HEK293 (cell line): ENCODE measurements at regions not wholly inside any gene's neighbourhood (a gene's known extent, or its start where the extent isn't known, plus 50 kb on each side); places are given as distances from the start of the nearest gene placed in this dataset.

ENCODE experiments used
- CTCF ChIA-PET: fragments of 350-600 bp; formaldehyde crosslinking; extraction: SDS; loops from one replicate; lab custom pipeline; 2021; ENCODE audit warnings: antibody characterized with exemption; lab: Yijun Ruan, JAX
- POLR2A ChIA-PET: fragments of 300-600 bp; formaldehyde crosslinking; extraction: SDS; loops from one replicate; lab custom pipeline; 2020; ENCODE audit warnings: antibody characterized with exemption, inconsistent platforms; lab: Yijun Ruan, JAX
- H3K27ac ChIP-seq: fragments of 200-500 bp; sonication (Bioruptor generic); 2 replicates; pipeline ENCODE4 v1.5.1; 2014; ENCODE audit warnings: low read depth, low read length, control low read depth, inconsistent platforms; ENCODE audit errors: extremely low read depth
- H3K36me3 ChIP-seq, 2 experiments: fragments of 200-500 bp in 1 of 2; sonication (Bioruptor generic) in 1 of 2; 1 replicate in 1 of 2; 2 replicates in 1 of 2; pipeline ENCODE4 v1.5.1; 2014 to 2017; ENCODE audit warnings: inconsistent platforms in 2 of 2, low read length in 2 of 2; ENCODE audit not compliant: control insufficient read depth in 2 of 2, insufficient read depth in 1 of 2
- H3K4me1 ChIP-seq: fragments of 200-500 bp; sonication (Bioruptor generic); 2 replicates; pipeline ENCODE4 v1.5.1; 2014; ENCODE audit warnings: mild to moderate bottlenecking, low read length, inconsistent platforms; ENCODE audit not compliant: control insufficient read depth, insufficient read depth
- H3K4me3 ChIP-seq: 2 replicates; pipeline ENCODE4 v1.5.1; 2011; ENCODE audit warnings: low read depth, mild to moderate bottlenecking, control low read depth, low read length, moderate library complexity
- H3K9me3 ChIP-seq: fragments of 200-500 bp; sonication (Bioruptor generic); 2 replicates; pipeline ENCODE4 v1.5.1; 2014; ENCODE audit warnings: low read depth, low read length, inconsistent platforms; ENCODE audit not compliant: control insufficient read depth, insufficient read depth
- FEZF1 ChIP-seq: fragments of 450-650 bp; formaldehyde crosslinking; IDR thresholded peaks from 2 replicates; pipeline ENCODE4 v1.5.1; 2016; ENCODE audit warnings: missing biosample characterization, missing genetic modification characterization
- GLIS1 ChIP-seq: fragments of 450-650 bp; formaldehyde crosslinking; IDR thresholded peaks from 2 replicates; pipeline ENCODE4 v1.5.1; 2016; ENCODE audit warnings: missing biosample characterization, missing genetic modification characterization
- MZF1 ChIP-seq: fragments of 450-650 bp; formaldehyde crosslinking; IDR thresholded peaks from 2 replicates; pipeline ENCODE4 v1.5.1; 2017; ENCODE audit warnings: missing biosample characterization, missing genetic modification characterization, borderline replicate concordance
- REPIN1 ChIP-seq: fragments of 450-650 bp; formaldehyde crosslinking; IDR thresholded peaks from 2 replicates; pipeline ENCODE4 v1.5.1; 2017; ENCODE audit warnings: missing biosample characterization, missing genetic modification characterization, low read depth
- SETDB1 ChIP-seq: IDR thresholded peaks from one replicate; pipeline ENCODE4 v1.6.1; 2017; ENCODE audit warnings: mild to moderate bottlenecking, low read length, moderate library complexity, mixed read lengths; ENCODE audit not compliant: insufficient read length
- ZBTB21 ChIP-seq: fragments of 450-650 bp; formaldehyde crosslinking; IDR thresholded peaks from 2 replicates; pipeline ENCODE4 v1.5.1; 2017; ENCODE audit warnings: missing biosample characterization, missing genetic modification characterization
- ZFP3 ChIP-seq: fragments of 450-650 bp; formaldehyde crosslinking; IDR thresholded peaks from 2 replicates; pipeline ENCODE4 v1.5.1; 2016; ENCODE audit warnings: low read depth, missing biosample characterization, missing genetic modification characterization
- ZFP37 ChIP-seq: fragments of 450-650 bp; formaldehyde crosslinking; IDR thresholded peaks from 2 replicates; pipeline ENCODE4 v1.5.1; 2016; ENCODE audit warnings: missing biosample characterization, missing genetic modification characterization
- ZFP41 ChIP-seq: fragments of 450-650 bp; formaldehyde crosslinking; IDR thresholded peaks from 2 replicates; pipeline ENCODE4 v1.5.1; 2016; ENCODE audit warnings: missing biosample characterization, missing genetic modification characterization, borderline replicate concordance
- ZNF132 ChIP-seq: fragments of 450-650 bp; formaldehyde crosslinking; IDR thresholded peaks from 2 replicates; pipeline ENCODE4 v1.5.1; 2017; ENCODE audit warnings: missing biosample characterization, missing genetic modification characterization, borderline replicate concordance
- ZNF146 ChIP-seq: fragments of 450-650 bp; formaldehyde crosslinking; IDR thresholded peaks from 2 replicates; pipeline ENCODE4 v1.5.1; 2016; ENCODE audit warnings: missing biosample characterization, missing genetic modification characterization
- ZNF23 ChIP-seq: fragments of 450-650 bp; formaldehyde crosslinking; IDR thresholded peaks from 2 replicates; pipeline ENCODE4 v1.5.1; 2016; ENCODE audit warnings: missing biosample characterization, missing genetic modification characterization, borderline replicate concordance
- ZNF549 ChIP-seq: fragments of 450-650 bp; IDR thresholded peaks from 2 replicates; pipeline ENCODE4 v1.5.1; 2018; ENCODE audit warnings: missing biosample characterization, missing genetic modification characterization, mild to moderate bottlenecking, inconsistent platforms, moderate library complexity
- ZNF560 ChIP-seq: fragments of 450-650 bp; formaldehyde crosslinking; IDR thresholded peaks from 2 replicates; pipeline ENCODE4 v1.5.1; 2017; ENCODE audit warnings: missing biosample characterization, missing genetic modification characterization, borderline replicate concordance
- TF ChIP-seq, protein P1 (sequence below): fragments of 450-650 bp; formaldehyde crosslinking; IDR thresholded peaks from 2 replicates; pipeline ENCODE4 v1.5.1; 2016; ENCODE audit warnings: missing biosample characterization, missing genetic modification characterization
- TF ChIP-seq, protein P2 (sequence below): fragments of 450-650 bp; formaldehyde crosslinking; IDR thresholded peaks from 2 replicates; pipeline ENCODE4 v1.5.1; 2016; ENCODE audit warnings: missing biosample characterization, missing genetic modification characterization
- TF ChIP-seq, protein P3 (sequence below): sonication (generic); formaldehyde crosslinking; IDR thresholded peaks from 2 replicates; pipeline ENCODE4 v1.8.1; 2022; ENCODE audit warnings: mild to moderate bottlenecking, moderate library complexity, missing genetic modification reagents
- TF ChIP-seq, protein P4 (sequence below): fragments of 450-650 bp; IDR thresholded peaks from 2 replicates; pipeline ENCODE4 v1.5.1; 2018; ENCODE audit warnings: missing biosample characterization, missing genetic modification characterization
- TF ChIP-seq, protein P5 (sequence below): fragments of 450-650 bp; formaldehyde crosslinking; IDR thresholded peaks from 2 replicates; pipeline ENCODE4 v1.5.1; 2016; ENCODE audit warnings: missing biosample characterization, missing genetic modification characterization
- TF ChIP-seq, protein P6 (sequence below): fragments of 450-650 bp; formaldehyde crosslinking; IDR thresholded peaks from 2 replicates; pipeline ENCODE4 v1.5.1; 2016; ENCODE audit warnings: missing biosample characterization, missing genetic modification characterization
- TF ChIP-seq, protein P7 (sequence below): fragments of 450-650 bp; formaldehyde crosslinking; IDR thresholded peaks from 2 replicates; pipeline ENCODE4; 2016; ENCODE audit warnings: missing biosample characterization, missing genetic modification characterization

DNA sequence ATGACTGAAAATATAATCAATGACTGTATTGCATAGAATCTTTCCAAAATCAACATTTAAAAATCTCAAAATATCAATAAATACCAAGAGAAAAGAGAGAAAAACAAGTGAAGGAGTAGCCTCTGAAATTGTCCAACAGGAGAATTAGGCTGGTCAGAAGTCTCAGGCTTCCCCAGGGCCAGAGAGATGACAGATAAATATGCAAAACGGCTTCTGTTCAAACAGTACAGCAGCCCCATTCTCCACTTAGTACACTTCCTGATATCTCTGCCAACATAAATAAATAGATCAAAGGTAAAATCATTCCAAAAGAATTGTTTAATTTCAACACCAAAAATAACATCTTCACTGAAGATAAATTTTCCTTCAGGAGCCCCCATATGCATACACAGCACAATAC is 204.7 kb upstream of the GABRA2 start:
- Histone ChIP-seq H3K27ac (no peak overlapping the region), H3K4me1 (no peaks in the 10 kb centered on the region), H3K4me3 (no peak overlapping the region), H3K36me3 (no peaks in the 10 kb centered on the region), H3K9me3 (no peaks in the 10 kb centered on the region)
- CTCF ChIA-PET, result no interaction called here
- POLR2A ChIA-PET, result no interaction called here
- TF ChIP-seq, protein P1, sequence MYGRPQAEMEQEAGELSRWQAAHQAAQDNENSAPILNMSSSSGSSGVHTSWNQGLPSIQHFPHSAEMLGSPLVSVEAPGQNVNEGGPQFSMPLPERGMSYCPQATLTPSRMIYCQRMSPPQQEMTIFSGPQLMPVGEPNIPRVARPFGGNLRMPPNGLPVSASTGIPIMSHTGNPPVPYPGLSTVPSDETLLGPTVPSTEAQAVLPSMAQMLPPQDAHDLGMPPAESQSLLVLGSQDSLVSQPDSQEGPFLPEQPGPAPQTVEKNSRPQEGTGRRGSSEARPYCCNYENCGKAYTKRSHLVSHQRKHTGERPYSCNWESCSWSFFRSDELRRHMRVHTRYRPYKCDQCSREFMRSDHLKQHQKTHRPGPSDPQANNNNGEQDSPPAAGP (tag by site-specific recombination), result no peak
- TF ChIP-seq, protein P2, sequence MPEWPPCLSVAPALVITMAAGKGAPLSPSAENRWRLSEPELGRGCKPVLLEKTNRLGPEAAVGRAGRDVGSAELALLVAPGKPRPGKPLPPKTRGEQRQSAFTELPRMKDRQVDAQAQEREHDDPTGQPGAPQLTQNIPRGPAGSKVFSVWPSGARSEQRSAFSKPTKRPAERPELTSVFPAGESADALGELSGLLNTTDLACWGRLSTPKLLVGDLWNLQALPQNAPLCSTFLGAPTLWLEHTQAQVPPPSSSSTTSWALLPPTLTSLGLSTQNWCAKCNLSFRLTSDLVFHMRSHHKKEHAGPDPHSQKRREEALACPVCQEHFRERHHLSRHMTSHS (tag by site-specific recombination), result no peak
- no peak for TF ChIP-seq ZFP37 (tag by site-specific recombination)
- TF ChIP-seq ZNF146 (tag by site-specific recombination), result no peak
- TF ChIP-seq ZNF132 (tag by site-specific recombination), result no peak
- no peak for TF ChIP-seq FEZF1 (tag by site-specific recombination)
- TF ChIP-seq, protein P3, sequence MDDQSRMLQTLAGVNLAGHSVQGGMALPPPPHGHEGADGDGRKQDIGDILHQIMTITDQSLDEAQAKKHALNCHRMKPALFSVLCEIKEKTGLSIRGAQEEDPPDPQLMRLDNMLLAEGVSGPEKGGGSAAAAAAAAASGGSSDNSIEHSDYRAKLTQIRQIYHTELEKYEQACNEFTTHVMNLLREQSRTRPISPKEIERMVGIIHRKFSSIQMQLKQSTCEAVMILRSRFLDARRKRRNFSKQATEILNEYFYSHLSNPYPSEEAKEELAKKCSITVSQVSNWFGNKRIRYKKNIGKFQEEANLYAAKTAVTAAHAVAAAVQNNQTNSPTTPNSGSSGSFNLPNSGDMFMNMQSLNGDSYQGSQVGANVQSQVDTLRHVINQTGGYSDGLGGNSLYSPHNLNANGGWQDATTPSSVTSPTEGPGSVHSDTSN (CRISPR knock-in tag), result no peak
- no peak for TF ChIP-seq REPIN1 (tag by site-specific recombination)
- TF ChIP-seq ZFP3 (tag by site-specific recombination), result no peak
- no peak for TF ChIP-seq ZNF549 (tag by site-specific recombination)

DNA sequence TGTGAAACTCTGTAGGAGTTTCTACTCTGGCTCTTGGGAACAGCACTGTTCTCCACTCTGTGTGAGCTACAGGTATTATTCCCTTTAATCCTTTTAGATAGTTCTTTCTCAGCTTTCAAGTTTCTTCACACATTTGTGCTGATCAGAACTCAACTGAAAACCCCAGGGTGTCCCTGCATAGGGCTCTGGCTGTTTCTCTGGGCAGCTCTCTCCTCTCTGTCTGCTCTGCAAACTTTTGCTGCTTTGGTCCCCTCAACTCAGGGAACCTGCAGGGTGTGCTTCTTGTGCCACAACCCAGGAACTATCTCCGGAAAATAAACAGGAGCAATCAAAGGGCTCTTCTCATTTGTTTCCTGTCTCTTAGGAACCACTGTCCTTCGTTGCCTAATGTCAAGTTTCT is 196.6 kb upstream of the GABRA2 start:
- CTCF ChIA-PET, result no interaction called here
- H3K36me3 ChIP-seq, result no peaks in the 10 kb centered on the region
- POLR2A ChIA-PET, result no interaction called here
- no peaks in the 10 kb centered on the region for H3K4me1 ChIP-seq
- TF ChIP-seq ZNF560 (tag by site-specific recombination), result no peak
- TF ChIP-seq, protein P4, sequence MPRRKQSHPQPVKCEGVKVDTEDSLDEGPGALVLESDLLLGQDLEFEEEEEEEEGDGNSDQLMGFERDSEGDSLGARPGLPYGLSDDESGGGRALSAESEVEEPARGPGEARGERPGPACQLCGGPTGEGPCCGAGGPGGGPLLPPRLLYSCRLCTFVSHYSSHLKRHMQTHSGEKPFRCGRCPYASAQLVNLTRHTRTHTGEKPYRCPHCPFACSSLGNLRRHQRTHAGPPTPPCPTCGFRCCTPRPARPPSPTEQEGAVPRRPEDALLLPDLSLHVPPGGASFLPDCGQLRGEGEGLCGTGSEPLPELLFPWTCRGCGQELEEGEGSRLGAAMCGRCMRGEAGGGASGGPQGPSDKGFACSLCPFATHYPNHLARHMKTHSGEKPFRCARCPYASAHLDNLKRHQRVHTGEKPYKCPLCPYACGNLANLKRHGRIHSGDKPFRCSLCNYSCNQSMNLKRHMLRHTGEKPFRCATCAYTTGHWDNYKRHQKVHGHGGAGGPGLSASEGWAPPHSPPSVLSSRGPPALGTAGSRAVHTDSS (tag by site-specific recombination), result no peak
- no peak for TF ChIP-seq SETDB1
- no peak for TF ChIP-seq ZNF23 (tag by site-specific recombination)
- TF ChIP-seq, protein P5, sequence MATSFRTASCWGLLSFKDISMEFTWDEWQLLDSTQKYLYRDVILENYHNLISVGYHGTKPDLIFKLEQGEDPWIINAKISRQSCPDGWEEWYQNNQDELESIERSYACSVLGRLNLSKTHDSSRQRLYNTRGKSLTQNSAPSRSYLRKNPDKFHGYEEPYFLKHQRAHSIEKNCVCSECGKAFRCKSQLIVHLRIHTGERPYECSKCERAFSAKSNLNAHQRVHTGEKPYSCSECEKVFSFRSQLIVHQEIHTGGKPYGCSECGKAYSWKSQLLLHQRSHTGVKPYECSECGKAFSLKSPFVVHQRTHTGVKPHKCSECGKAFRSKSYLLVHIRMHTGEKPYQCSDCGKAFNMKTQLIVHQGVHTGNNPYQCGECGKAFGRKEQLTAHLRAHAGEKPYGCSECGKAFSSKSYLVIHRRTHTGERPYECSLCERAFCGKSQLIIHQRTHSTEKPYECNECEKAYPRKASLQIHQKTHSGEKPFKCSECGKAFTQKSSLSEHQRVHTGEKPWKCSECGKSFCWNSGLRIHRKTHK (tag by site-specific recombination), result no peak
- no peak for TF ChIP-seq GLIS1 (tag by site-specific recombination)
- TF ChIP-seq ZBTB21 (tag by site-specific recombination), result no peak
- TF ChIP-seq, protein P6, sequence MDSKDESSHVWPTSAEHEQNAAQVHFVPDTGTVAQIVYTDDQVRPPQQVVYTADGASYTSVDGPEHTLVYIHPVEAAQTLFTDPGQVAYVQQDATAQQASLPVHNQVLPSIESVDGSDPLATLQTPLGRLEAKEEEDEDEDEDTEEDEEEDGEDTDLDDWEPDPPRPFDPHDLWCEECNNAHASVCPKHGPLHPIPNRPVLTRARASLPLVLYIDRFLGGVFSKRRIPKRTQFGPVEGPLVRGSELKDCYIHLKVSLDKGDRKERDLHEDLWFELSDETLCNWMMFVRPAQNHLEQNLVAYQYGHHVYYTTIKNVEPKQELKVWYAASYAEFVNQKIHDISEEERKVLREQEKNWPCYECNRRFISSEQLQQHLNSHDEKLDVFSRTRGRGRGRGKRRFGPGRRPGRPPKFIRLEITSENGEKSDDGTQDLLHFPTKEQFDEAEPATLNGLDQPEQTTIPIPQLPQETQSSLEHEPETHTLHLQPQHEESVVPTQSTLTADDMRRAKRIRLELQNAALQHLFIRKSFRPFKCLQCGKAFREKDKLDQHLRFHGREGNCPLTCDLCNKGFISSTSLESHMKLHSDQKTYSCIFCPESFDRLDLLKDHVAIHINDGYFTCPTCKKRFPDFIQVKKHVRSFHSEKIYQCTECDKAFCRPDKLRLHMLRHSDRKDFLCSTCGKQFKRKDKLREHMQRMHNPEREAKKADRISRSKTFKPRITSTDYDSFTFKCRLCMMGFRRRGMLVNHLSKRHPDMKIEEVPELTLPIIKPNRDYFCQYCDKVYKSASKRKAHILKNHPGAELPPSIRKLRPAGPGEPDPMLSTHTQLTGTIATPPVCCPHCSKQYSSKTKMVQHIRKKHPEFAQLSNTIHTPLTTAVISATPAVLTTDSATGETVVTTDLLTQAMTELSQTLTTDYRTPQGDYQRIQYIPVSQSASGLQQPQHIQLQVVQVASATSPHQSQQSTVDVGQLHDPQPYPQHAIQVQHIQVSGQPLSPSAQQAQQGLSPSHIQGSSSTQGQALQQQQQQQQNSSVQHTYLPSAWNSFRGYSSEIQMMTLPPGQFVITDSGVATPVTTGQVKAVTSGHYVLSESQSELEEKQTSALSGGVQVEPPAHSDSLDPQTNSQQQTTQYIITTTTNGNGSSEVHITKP (tag by site-specific recombination), result no peak
- TF ChIP-seq, protein P7, sequence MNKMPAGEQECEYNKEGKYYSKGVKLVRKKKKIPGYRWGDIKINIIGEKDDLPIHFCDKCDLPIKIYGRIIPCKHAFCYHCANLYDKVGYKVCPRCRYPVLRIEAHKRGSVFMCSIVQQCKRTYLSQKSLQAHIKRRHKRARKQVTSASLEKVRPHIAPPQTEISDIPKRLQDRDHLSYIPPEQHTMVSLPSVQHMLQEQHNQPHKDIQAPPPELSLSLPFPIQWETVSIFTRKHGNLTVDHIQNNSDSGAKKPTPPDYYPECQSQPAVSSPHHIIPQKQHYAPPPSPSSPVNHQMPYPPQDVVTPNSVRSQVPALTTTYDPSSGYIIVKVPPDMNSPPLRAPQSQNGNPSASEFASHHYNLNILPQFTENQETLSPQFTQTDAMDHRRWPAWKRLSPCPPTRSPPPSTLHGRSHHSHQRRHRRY (tag by site-specific recombination), result no peak
- no peak for TF ChIP-seq ZFP41
- no peak for TF ChIP-seq MZF1 (tag by site-specific recombination)
- no peaks in the 10 kb centered on the region for H3K9me3 ChIP-seq
- H3K27ac ChIP-seq, result no peak overlapping the region
- no peak overlapping the region for H3K4me3 ChIP-seq
